GM19043 (cell line): ENCODE measurements at regions not wholly inside any gene's neighbourhood (a gene's known extent, or its start where the extent isn't known, plus 50 kb on each side); places are given as distances from the start of the nearest gene placed in this dataset.
"Not testable (repeated sequence)": the region's sequence is repeated elsewhere in the genome, so short reads cannot be mapped to it uniquely, and the experiment has no call there.

Source experiments
- ATAC-seq: cut with Tn5 transposase; IDR thresholded peaks from one replicate; pipeline ENCODE4 v1.9.1; 2021; ENCODE audit warnings: low read depth; ENCODE audit not compliant: unreplicated experiment

DNA sequence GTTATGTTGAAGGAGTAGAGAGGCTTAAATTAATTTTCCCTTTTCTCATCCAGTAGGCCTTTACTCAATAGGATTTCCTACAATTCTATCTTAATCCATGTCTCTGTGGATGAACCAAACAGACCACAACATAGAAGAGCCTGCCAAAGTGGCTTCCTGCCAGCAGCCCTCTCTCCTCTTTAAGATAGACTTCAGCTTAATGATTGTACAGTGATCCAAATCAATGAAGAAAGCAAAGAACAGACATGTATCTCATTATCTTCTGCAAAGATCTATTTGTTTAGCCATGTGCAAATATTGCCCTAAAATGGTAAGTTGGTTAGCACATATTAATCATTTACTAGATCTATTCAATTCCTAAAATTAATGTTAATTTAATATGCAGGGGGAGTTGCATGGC is 979.6 kb downstream of the LTN1 start:
- ATAC-seq = not testable (repeated sequence)

GRCh38 chr21:28011970-28012369 is 980.7 kb downstream of the LTN1 start:
- not testable (repeated sequence) for ATAC-seq

DNA sequence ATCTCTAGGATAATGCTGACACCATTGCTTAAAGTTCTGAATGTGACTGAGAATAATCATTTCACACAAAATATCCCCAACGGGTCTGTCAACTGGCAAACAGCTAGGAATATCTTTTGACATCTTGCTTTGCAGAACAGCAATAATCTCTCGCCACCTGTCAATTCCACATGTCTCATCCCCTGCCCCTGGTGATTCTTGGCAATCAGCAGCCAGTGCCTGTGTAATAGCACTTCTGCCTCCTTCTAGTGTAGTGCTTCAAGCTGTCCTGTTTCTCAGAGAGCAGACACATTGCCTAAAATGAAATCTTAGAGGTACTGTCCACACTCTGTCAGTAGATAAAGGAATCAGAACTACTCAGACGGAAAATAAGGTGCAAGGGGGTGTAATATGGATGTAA is 984.4 kb downstream of the LTN1 start:
- ATAC-seq = not testable (repeated sequence)

GRCh38 chr21:28003627-28004026 is 989.0 kb downstream of the LTN1 start:
- ATAC-seq = not testable (repeated sequence)

DNA sequence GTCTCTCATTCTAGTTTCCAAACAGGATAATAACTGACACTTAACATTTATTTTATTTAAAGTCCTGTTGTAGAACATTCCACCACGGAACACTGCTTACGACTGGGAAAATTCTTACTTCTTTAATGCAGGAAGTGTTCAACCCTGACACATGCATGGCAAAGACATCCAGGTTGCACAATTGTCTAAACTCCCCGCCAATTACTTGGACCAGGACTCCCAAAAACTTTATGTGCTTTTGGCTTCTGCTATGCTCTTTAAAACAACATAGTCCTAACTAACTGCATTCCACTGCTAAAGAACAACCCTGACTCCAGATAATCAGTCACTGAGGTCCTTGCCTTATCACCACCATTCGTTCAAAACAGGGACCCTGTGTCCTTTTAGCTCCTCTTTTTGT is 995.8 kb downstream of the LTN1 start:
- not testable (repeated sequence) for ATAC-seq

- ATAC-seq = not testable (repeated sequence)
Observed at GRCh38 chr21:27984663-27985325, 1007.9 kb downstream of the LTN1 start.

GRCh38 chr21:27979446-27979845 is 1012.6 kb upstream of the ADAMTS5 start:
- not testable (repeated sequence) for ATAC-seq

GRCh38 chr21:27975514-27975913 is 1008.6 kb upstream of the ADAMTS5 start:
- ATAC-seq = no peak

DNA sequence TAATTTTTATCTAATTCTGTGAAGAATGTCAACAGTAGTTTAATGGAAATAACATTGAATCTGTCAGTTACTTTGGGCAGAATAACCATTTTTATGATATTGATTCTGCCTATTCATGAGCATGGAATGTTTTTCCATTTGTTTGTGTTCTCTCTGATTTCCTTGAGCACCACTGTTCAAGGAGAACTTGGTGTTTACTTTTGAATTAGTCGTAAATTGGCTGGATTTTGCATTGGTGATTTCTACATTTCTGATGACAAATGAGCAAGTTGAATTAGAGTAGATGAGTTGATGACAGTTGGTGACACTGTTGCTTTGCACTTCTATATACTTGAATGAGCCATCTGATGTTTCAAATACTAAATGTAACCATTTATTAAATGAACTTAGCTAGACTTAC is 1007.3 kb upstream of the ADAMTS5 start:
- ATAC-seq = not testable (repeated sequence)

- ATAC-seq = not testable (repeated sequence)
Observed at GRCh38 chr21:27968240-27968639, 1001.4 kb upstream of the ADAMTS5 start.

- no peak for ATAC-seq
Observed at GRCh38 chr21:27954543-27955165, 987.8 kb upstream of the ADAMTS5 start.

DNA sequence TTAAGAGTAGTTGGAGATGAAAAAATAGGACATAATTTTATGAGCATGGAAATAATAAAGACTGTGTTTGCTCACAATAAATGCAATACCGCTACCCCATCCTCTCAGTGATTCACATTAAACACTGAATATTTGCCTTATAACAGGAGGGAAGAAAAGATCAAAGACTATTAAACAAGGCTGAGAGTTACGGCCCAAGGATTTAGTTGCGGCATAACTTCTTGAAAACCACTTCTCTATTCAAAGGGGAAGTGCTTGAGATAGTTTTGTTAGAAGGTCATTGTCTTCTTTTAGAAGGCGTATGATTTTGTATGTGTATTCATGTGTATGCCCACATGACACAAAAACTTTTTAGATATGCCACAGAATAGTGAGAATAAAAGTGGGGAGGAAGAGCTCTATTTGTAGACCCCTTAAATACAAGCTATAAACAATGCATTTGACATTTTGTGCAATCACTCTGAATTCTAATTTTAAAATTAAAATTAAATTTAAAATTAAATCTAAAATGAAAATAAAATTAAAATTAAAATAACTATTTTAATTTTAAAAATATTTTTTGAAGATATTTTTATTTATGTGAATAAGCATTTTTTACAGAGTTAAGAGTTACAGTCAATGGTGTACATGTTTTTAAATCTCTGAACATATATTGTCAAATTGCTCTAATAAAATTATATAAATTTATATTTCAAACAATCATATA is 986.6 kb upstream of the ADAMTS5 start:
- no peak for ATAC-seq

GRCh38 chr21:27949093-27949492 is 982.2 kb upstream of the ADAMTS5 start:
- ATAC-seq = not testable (repeated sequence)

DNA sequence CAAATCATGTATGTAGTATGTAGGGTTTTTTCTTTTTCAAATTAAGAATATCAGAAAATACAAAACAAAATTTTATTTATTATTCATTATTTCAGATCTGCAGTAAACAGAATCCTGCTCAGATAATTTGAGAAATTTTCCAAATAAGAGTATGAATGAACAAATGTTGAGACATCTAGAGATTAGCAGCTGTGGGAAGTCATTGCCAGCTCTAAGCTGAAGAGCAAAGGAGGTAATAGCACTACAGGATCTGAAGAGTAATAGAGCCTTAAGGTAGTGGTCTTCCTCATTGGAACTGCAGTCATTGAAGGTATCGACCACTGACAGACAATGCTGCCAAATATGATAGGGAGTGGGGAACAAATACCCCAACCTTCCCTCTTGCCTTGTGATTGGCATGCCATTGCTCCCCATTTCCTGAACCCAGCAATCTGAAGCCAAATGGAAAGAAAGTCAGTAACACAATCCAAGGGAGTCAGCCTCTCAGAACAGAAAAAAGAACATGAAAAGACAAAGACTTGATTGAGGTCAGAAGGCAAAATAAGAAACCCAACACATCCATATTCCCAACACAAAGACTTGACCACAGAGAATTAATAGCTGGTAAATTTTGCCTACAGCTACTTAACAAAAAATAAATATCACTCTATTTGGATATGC is 963.4 kb upstream of the ADAMTS5 start:
- not testable (repeated sequence) for ATAC-seq

DNA sequence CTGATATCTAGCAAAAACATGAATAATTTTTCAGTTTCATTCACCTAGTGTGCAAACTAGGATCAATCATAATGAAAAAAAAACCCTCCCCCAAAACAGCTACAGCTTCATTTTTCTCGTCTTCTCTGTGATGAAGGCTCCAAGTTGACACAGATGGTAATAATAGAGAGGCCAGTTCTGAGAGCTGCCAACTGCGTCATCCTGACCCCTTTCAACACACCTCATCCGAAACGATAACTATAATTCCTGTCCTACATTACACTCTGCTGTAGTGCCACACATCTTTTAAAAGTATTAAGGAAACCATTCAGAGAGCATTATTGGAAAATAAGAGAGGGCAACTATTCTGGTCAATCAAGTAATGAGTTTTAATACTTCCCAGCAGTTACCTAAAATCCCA is 962.3 kb upstream of the ADAMTS5 start:
- ATAC-seq = not testable (repeated sequence)

DNA sequence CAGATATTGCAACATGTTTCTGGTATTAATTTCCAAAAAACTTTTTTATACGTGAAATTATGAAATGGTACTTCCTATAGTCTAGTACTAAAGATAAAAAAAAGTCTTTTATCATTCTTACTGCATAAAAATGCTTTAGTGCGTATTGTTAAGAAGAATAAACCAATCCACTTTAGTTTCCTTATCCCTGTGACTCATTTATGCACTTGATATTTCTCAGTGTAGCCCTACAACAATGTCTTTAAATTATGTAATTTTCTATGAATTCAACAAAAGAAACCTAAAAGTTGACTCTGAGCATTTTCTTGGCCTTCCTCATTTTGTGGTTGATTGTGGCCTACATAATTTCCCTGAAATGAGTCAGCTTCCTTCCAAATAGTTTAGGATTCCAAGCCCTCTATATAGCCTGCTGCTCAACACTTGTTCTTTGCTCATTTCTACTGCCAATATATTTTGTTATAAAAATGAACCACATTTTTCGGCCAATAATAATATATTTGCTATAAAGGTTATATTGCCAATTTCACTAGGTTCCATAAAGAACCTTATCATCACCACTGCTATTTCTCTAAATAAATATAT is 961.7 kb upstream of the ADAMTS5 start:
- ATAC-seq = not testable (repeated sequence)

GRCh38 chr21:27921421-27921820 is 954.5 kb upstream of the ADAMTS5 start:
- ATAC-seq = not testable (repeated sequence)

GRCh38 chr21:27917966-27918365 is 951.1 kb upstream of the ADAMTS5 start:
- ATAC-seq = not testable (repeated sequence)

GRCh38 chr21:27916326-27916725 is 949.4 kb upstream of the ADAMTS5 start:
- ATAC-seq = not testable (repeated sequence)

- not testable (repeated sequence) for ATAC-seq
Observed at GRCh38 chr21:27912133-27912532, 945.2 kb upstream of the ADAMTS5 start.

DNA sequence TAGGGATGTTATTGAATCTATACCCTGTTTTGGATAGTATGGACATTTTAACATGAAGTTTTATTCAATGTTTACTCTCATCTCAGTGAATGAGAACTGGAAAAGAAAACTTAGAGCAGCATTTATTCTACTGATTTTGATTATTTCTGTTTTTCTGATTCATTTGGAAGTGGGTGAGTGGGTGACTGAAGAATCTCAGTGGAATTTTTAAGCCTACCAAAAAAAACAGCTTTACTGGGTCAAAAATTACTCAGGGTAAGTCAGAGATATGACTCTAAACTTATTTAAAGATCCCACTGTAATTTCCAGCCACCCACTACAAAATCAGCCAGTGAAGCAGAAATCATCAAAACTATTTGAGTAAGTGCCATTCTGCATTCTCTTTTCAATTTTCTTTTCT is 942.6 kb upstream of the ADAMTS5 start:
- not testable (repeated sequence) for ATAC-seq
